ENCODE measurements at regions not wholly inside any gene's neighbourhood (a gene's known extent, or its start where the extent isn't known, plus 50 kb on each side); places are given as distances from the start of the nearest gene placed in this dataset.

DNA sequence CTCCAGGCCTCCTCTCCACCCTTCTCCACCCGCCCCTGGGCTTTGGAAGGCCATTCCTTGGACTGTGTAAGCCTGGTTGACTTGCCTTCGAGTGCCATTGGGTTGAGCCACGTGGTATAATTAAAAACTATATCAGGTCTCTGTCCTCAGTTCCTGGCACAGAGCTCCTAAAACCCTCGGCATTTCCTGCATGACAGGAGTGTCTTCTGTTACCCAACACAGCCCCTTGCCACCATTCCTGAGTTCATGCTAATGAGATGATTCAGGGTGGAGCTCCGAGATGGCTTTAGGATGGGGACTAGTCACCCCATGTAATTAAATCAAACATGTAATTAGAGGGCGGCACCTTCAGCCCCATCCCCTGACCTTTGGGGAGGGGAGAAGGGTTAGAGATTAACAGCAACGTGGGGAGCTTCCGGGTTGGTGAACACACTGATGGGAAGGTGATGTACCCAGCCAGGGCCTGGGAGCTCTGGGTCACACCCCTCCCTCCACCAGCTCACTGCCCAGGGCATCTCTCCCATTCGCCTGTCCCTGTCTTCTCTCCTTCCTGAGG lies 256.4 kb downstream of the FAM43A start:
- peak; percentile 33 for DNase-seq (ENCODE audit: low spot score)
- H3K36me3 ChIP-seq (ENCODE audit: insufficient read depth, low read length, poor library complexity, severe bottlenecking) = no peaks in the 10 kb centered on the region
- BruUV-seq (replicated peaks) = no TSS peak
- CTCF ChIA-PET = no interaction called here
- no peaks in the 10 kb centered on the region for H3K9me3 ChIP-seq (ENCODE audit: low read depth, low read length, poor library complexity, severe bottlenecking)
- H3K27ac ChIP-seq (ENCODE audit: low read depth, low read length, poor library complexity, severe bottlenecking) = no peak overlapping the region
- H3K4me1 ChIP-seq (ENCODE audit: insufficient read depth, low read length, poor library complexity, severe bottlenecking) = no peaks in the 10 kb centered on the region
- intact Hi-C loops (cut with micrococcal nuclease; ENCODE audit: unreplicated experiment) = no loop called here
- no peaks in the 10 kb centered on the region for H3K27me3 ChIP-seq (replicated peaks; ENCODE audit: insufficient read depth, low read depth, low read length, poor library complexity)
- POLR2A ChIA-PET (ENCODE audit: low non-redundant PET) = no interaction called here
- no peak overlapping the region for H3K4me3 ChIP-seq (ENCODE audit: low read depth, low read length, poor library complexity, severe bottlenecking)
- TF ChIP-seq EZH2 (IDR thresholded peaks at IDR 0.05; ENCODE audit: borderline replicate concordance, low read depth, low read length, poor library complexity, severe bottlenecking) = no peak
- TF ChIP-seq, protein P1, sequence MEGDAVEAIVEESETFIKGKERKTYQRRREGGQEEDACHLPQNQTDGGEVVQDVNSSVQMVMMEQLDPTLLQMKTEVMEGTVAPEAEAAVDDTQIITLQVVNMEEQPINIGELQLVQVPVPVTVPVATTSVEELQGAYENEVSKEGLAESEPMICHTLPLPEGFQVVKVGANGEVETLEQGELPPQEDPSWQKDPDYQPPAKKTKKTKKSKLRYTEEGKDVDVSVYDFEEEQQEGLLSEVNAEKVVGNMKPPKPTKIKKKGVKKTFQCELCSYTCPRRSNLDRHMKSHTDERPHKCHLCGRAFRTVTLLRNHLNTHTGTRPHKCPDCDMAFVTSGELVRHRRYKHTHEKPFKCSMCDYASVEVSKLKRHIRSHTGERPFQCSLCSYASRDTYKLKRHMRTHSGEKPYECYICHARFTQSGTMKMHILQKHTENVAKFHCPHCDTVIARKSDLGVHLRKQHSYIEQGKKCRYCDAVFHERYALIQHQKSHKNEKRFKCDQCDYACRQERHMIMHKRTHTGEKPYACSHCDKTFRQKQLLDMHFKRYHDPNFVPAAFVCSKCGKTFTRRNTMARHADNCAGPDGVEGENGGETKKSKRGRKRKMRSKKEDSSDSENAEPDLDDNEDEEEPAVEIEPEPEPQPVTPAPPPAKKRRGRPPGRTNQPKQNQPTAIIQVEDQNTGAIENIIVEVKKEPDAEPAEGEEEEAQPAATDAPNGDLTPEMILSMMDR (conservative IDR thresholded peaks at IDR 0.05; ENCODE audit: low read depth, low read length) = no peak

DNA sequence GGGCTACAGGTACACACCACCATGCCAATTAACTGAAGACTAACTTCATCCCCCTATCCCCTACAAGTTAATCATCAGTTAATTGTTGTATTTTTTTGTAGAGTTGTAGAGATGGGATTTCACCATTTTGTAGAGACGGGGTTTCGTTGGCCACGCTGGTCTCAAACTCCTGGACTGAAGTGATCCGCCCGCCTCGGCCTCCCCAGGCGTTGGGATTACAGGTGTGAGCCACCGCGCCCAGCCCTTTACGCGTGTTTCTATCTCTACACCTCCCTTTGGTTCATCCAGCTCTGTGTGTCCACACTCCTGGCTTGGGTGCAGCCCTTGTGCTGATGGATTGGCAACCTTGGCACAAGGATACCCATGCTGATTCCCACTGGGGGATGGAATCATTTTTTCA lies 258.8 kb downstream of the FAM43A start:
- intact Hi-C loops (cut with micrococcal nuclease; ENCODE audit: unreplicated experiment) = no loop called here
- ChIA-PET CTCF (no interaction called here), POLR2A (ENCODE audit: low non-redundant PET) (interaction anchor here (0.6 kb wide), 1 partner anchor 1123 kb away, joined by 5 read pairs; no protein-coding TSS in a partner anchor)
- H3K4me3 ChIP-seq (ENCODE audit: low read depth, low read length, poor library complexity, severe bottlenecking) = no peak overlapping the region
- H3K4me1 ChIP-seq (ENCODE audit: insufficient read depth, low read length, poor library complexity, severe bottlenecking) = no peaks in the 10 kb centered on the region
- no peak for DNase-seq (ENCODE audit: low spot score)
- no peak overlapping the region for H3K27ac ChIP-seq (ENCODE audit: low read depth, low read length, poor library complexity, severe bottlenecking)
- no TSS peak for BruUV-seq (replicated peaks)
- TF ChIP-seq EZH2 (IDR thresholded peaks at IDR 0.05; ENCODE audit: borderline replicate concordance, low read depth, low read length, poor library complexity, severe bottlenecking) = no peak
- TF ChIP-seq, protein P1 (conservative IDR thresholded peaks at IDR 0.05; ENCODE audit: low read depth, low read length) = no peak
- H3K27me3 ChIP-seq (replicated peaks; ENCODE audit: insufficient read depth, low read depth, low read length, poor library complexity) = no peaks in the 10 kb centered on the region
- no peaks in the 10 kb centered on the region for H3K36me3 ChIP-seq (ENCODE audit: insufficient read depth, low read length, poor library complexity, severe bottlenecking)
- H3K9me3 ChIP-seq (ENCODE audit: low read depth, low read length, poor library complexity, severe bottlenecking) = no peaks in the 10 kb centered on the region

DNA sequence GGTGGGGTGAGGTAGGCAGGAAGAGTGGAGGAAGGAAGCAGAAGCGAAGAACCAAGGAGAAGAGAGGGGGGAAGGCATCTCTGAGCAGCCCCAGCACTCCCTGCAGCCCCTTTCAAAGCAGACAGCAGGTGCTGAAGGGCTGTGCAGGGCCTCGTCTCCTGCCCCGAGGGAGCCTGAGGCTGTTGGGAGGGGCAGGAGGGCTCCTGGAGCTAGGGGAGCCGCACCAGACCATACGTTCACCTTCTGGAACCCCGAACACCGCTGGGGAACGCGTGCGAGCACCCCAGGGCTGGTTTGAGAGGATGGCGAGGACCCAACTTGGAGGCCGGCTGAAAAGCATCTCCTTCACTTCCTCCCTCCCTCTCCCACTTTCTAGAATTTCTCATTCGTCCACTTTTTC lies 259.8 kb downstream of the FAM43A start:
- Histone ChIP-seq H3K4me1 (ENCODE audit: insufficient read depth, low read length, poor library complexity, severe bottlenecking) (no peaks in the 10 kb centered on the region), H3K27me3 (replicated peaks; ENCODE audit: insufficient read depth, low read depth, low read length, poor library complexity) (no peaks in the 10 kb centered on the region), H3K27ac (ENCODE audit: low read depth, low read length, poor library complexity, severe bottlenecking) (no peak overlapping the region), H3K4me3 (ENCODE audit: low read depth, low read length, poor library complexity, severe bottlenecking) (no peak overlapping the region), H3K36me3 (ENCODE audit: insufficient read depth, low read length, poor library complexity, severe bottlenecking) (no peaks in the 10 kb centered on the region), H3K9me3 (ENCODE audit: low read depth, low read length, poor library complexity, severe bottlenecking) (no peaks in the 10 kb centered on the region)
- no peak for DNase-seq (ENCODE audit: low spot score)
- intact Hi-C loops (cut with micrococcal nuclease; ENCODE audit: unreplicated experiment) = no loop called here
- TF ChIP-seq EZH2 (IDR thresholded peaks at IDR 0.05; ENCODE audit: borderline replicate concordance, low read depth, low read length, poor library complexity, severe bottlenecking) = no peak
- TF ChIP-seq, protein P1 (conservative IDR thresholded peaks at IDR 0.05; ENCODE audit: low read depth, low read length) = no peak
- CTCF ChIA-PET = no interaction called here
- BruUV-seq (replicated peaks) = no TSS peak
- POLR2A ChIA-PET (ENCODE audit: low non-redundant PET) = interaction anchor here (0.6 kb wide), 1 partner anchor 302 kb away, joined by 3 read pairs; no protein-coding TSS in a partner anchor
